HEK293T (cell line): ENCODE measurements at regions not wholly inside any gene's neighbourhood (a gene's known extent, or its start where the extent isn't known, plus 50 kb on each side); places are given as distances from the start of the nearest gene placed in this dataset.

ENCODE experiments used
- ARNT ChIP-seq: fragments of 450-650 bp; IDR thresholded peaks from 2 replicates; pipeline ENCODE4 v1.6.1; 2017; ENCODE audit warnings: mild to moderate bottlenecking
- ELF4 ChIP-seq: fragments of 450-650 bp; IDR thresholded peaks from 2 replicates; pipeline ENCODE4 v1.6.1; 2017; ENCODE audit warnings: antibody characterized with exemption
- FOXA1 ChIP-seq: fragments of 450-650 bp; IDR thresholded peaks from 2 replicates; pipeline ENCODE4 v1.6.1; 2016; ENCODE audit warnings: mild to moderate bottlenecking
- FOXK2 ChIP-seq: fragments of 450-650 bp; IDR thresholded peaks from 2 replicates; pipeline ENCODE4 v1.6.1; 2016; ENCODE audit warnings: mild to moderate bottlenecking
- FOXM1 ChIP-seq: fragments of 450-650 bp; IDR thresholded peaks from 2 replicates; pipeline ENCODE4 v1.6.1; 2017; ENCODE audit warnings: mild to moderate bottlenecking, borderline replicate concordance
- HDGF ChIP-seq: fragments of 450-650 bp; IDR thresholded peaks from 2 replicates; pipeline ENCODE4 v1.6.1; 2017; ENCODE audit warnings: antibody characterized with exemption, borderline replicate concordance
- L3MBTL2 ChIP-seq: fragments of 450-650 bp; conservative IDR thresholded peaks from 2 replicates; pipeline ENCODE4 v1.6.1; 2016; ENCODE audit warnings: mild to moderate bottlenecking
- LEF1 ChIP-seq: fragments of 450-650 bp; IDR thresholded peaks from 2 replicates; pipeline ENCODE4 v1.6.1; 2017; ENCODE audit warnings: mild to moderate bottlenecking, borderline replicate concordance
- NFRKB ChIP-seq: fragments of 450-650 bp; IDR thresholded peaks from 2 replicates; pipeline ENCODE4 v1.6.1; 2016; ENCODE audit warnings: mild to moderate bottlenecking, moderate library complexity
- PKNOX1 ChIP-seq: fragments of 450-650 bp; IDR thresholded peaks from 2 replicates; pipeline ENCODE4 v1.6.1; 2016
- SP1 ChIP-seq: fragments of 450-650 bp; IDR thresholded peaks from 2 replicates; pipeline ENCODE4 v1.6.1; 2017
- SUZ12 ChIP-seq: fragments of 450-650 bp; IDR thresholded peaks from 2 replicates; pipeline ENCODE4 v1.6.1; 2016; ENCODE audit warnings: mild to moderate bottlenecking
- ZNF384 ChIP-seq: fragments of 450-650 bp; IDR thresholded peaks from 2 replicates; pipeline ENCODE4 v1.6.1; 2016

GRCh38 chr7:109864230-109864629, 1226.7 kb upstream of the LRRN3 start:
- TF ChIP-seq FOXA1 (no peak), ARNT (no peak), SP1 (no peak), ELF4 (no peak), SUZ12 (no peak), PKNOX1 (no peak), HDGF (no peak), NFRKB (no peak), ZNF384 (no peak), L3MBTL2 (no peak), LEF1 (no peak), FOXM1 (no peak), FOXK2 (no peak)
